ENCODE measurements at regions not wholly inside any gene's neighbourhood (a gene's known extent, or its start where the extent isn't known, plus 50 kb on each side); places are given as distances from the start of the nearest gene placed in this dataset.

GRCh38 chr18:37680911-37681310 is 115.3 kb upstream of the CELF4 start:
- TF ChIP-seq TAF1 (IDR thresholded peaks at IDR 0.05; ENCODE audit: borderline replicate concordance, insufficient read depth, low read length) (no peak), POLR2AphosphoS5 (IDR thresholded peaks at IDR 0.05; ENCODE audit: low read depth, low read length) (no peak)

- TF ChIP-seq SIN3A (IDR thresholded peaks at IDR 0.05; ENCODE audit: borderline replicate concordance, insufficient read depth, low read length) = no peak
- TF ChIP-seq REST (IDR thresholded peaks at IDR 0.05; ENCODE audit: insufficient read depth in 1 of 2, low read depth in 2 of 2, low read length in 2 of 2) = no peak
Measured at GRCh38 chr18:37676276-37676675, 110.7 kb upstream of the CELF4 start.

- TF ChIP-seq FOXP2 (optimal IDR thresholded peaks at IDR 0.05; ENCODE audit: borderline replicate concordance, extremely low read depth, extremely low read length, insufficient read depth) (no peak), TAF1 (IDR thresholded peaks at IDR 0.05; ENCODE audit: borderline replicate concordance, insufficient read depth, low read length) (no peak), POLR2AphosphoS5 (IDR thresholded peaks at IDR 0.05; ENCODE audit: low read depth, low read length) (no peak), SIN3A (IDR thresholded peaks at IDR 0.05; ENCODE audit: borderline replicate concordance, insufficient read depth, low read length) (no peak), REST (IDR thresholded peaks at IDR 0.05; ENCODE audit: insufficient read depth in 1 of 2, low read depth in 2 of 2, low read length in 2 of 2) (no peak)
Measured at GRCh38 chr18:37675699-37676098, 110.1 kb upstream of the CELF4 start.

GRCh38 chr18:37674570-37674969 is 109.0 kb upstream of the CELF4 start:
- TF ChIP-seq SIN3A (IDR thresholded peaks at IDR 0.05; ENCODE audit: borderline replicate concordance, insufficient read depth, low read length) = no peak
- TF ChIP-seq POLR2AphosphoS5 (IDR thresholded peaks at IDR 0.05; ENCODE audit: low read depth, low read length) = no peak
- TF ChIP-seq TAF1 (IDR thresholded peaks at IDR 0.05; ENCODE audit: borderline replicate concordance, insufficient read depth, low read length) = no peak
- no peak for TF ChIP-seq REST (IDR thresholded peaks at IDR 0.05; ENCODE audit: insufficient read depth in 1 of 2, low read depth in 2 of 2, low read length in 2 of 2)
- no peak for TF ChIP-seq FOXP2 (optimal IDR thresholded peaks at IDR 0.05; ENCODE audit: borderline replicate concordance, extremely low read depth, extremely low read length, insufficient read depth)

- TF ChIP-seq FOXP2 (optimal IDR thresholded peaks at IDR 0.05; ENCODE audit: borderline replicate concordance, extremely low read depth, extremely low read length, insufficient read depth) (no peak), POLR2AphosphoS5 (IDR thresholded peaks at IDR 0.05; ENCODE audit: low read depth, low read length) (no peak), SIN3A (IDR thresholded peaks at IDR 0.05; ENCODE audit: borderline replicate concordance, insufficient read depth, low read length) (no peak), REST (IDR thresholded peaks at IDR 0.05; ENCODE audit: insufficient read depth in 1 of 2, low read depth in 2 of 2, low read length in 2 of 2) (no peak), TAF1 (IDR thresholded peaks at IDR 0.05; ENCODE audit: borderline replicate concordance, insufficient read depth, low read length) (no peak)
Measured at GRCh38 chr18:37673671-37674070, 108.1 kb upstream of the CELF4 start.

Measured in PFSK-1 (cell line).